ENCODE measurements at regions not wholly inside any gene's neighbourhood (a gene's known extent, or its start where the extent isn't known, plus 50 kb on each side); places are given as distances from the start of the nearest gene placed in this dataset.

GRCh38 chrX:129007631-129008030 is 515.7 kb downstream of the SMARCA1 start:
- TF ChIP-seq, protein P1, sequence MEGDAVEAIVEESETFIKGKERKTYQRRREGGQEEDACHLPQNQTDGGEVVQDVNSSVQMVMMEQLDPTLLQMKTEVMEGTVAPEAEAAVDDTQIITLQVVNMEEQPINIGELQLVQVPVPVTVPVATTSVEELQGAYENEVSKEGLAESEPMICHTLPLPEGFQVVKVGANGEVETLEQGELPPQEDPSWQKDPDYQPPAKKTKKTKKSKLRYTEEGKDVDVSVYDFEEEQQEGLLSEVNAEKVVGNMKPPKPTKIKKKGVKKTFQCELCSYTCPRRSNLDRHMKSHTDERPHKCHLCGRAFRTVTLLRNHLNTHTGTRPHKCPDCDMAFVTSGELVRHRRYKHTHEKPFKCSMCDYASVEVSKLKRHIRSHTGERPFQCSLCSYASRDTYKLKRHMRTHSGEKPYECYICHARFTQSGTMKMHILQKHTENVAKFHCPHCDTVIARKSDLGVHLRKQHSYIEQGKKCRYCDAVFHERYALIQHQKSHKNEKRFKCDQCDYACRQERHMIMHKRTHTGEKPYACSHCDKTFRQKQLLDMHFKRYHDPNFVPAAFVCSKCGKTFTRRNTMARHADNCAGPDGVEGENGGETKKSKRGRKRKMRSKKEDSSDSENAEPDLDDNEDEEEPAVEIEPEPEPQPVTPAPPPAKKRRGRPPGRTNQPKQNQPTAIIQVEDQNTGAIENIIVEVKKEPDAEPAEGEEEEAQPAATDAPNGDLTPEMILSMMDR (optimal IDR thresholded peaks at IDR 0.05 in 1 of 3, IDR thresholded peaks at IDR 0.05 in 1 of 3, conservative IDR thresholded peaks at IDR 0.05 in 1 of 3; ENCODE audit: extremely low read depth in 1 of 3, insufficient read depth in 2 of 3, low read length in 3 of 3), result no peak
- TF ChIP-seq EZH2 (IDR thresholded peaks at IDR 0.05; ENCODE audit: low read length), result no peak

Data from keratinocyte (primary cell).